ENCODE measurements at regions not wholly inside any gene's neighbourhood (a gene's known extent, or its start where the extent isn't known, plus 50 kb on each side); places are given as distances from the start of the nearest gene placed in this dataset.

GRCh38 chr1:38775175-38775845 lies 84.3 kb downstream of the RRAGC start:
- no peak for TF ChIP-seq ZNF565 (CRISPR knock-in tag; conservative IDR thresholded peaks at IDR 0.05; ENCODE audit: low read depth)
- TF ChIP-seq BACH2 (CRISPR knock-in tag; IDR thresholded peaks at IDR 0.05; ENCODE audit: borderline replicate concordance) = no peak
- no peak for TF ChIP-seq CSRNP3 (CRISPR knock-in tag; IDR thresholded peaks at IDR 0.05)
- TF ChIP-seq ZFP30 (CRISPR knock-in tag; IDR thresholded peaks at IDR 0.05) = no peak
- no peak for TF ChIP-seq PATZ1 (CRISPR knock-in tag; IDR thresholded peaks at IDR 0.05; ENCODE audit: borderline replicate concordance)
- TF ChIP-seq RARB (CRISPR knock-in tag; IDR thresholded peaks at IDR 0.05) = no peak
- no peak for TF ChIP-seq GLIS3 (CRISPR knock-in tag; IDR thresholded peaks at IDR 0.05)
- no peak for TF ChIP-seq ZFP3 (CRISPR knock-in tag; IDR thresholded peaks at IDR 0.05)
- TF ChIP-seq TCF4 (CRISPR knock-in tag; IDR thresholded peaks at IDR 0.05; ENCODE audit: borderline replicate concordance) = no peak

All from SK-N-SH treated with all-trans-retinoic acid at 6 μM for 48 hours (cell line).